ENCODE measurements at regions not wholly inside any gene's neighbourhood (a gene's known extent, or its start where the extent isn't known, plus 50 kb on each side); places are given as distances from the start of the nearest gene placed in this dataset.

- CTCF ChIA-PET (ENCODE audit: low intra/inter-chr PET ratio, low total read pairs): no interaction called here
- no peak overlapping the region for H3K4me3 ChIP-seq (replicated peaks in 1 of 3; ENCODE audit: insufficient read depth in 1 of 3, low read depth in 2 of 3, low read length in 3 of 3)
- no TSS peak for BruUV-seq (replicated peaks)
- in situ Hi-C loops (cut with HindIII; ENCODE audit: extremely low pct_ligation_motif_present, low pct_unique_long_range_greater_than_20kb): no loop called here
- TF ChIP-seq DR1 (CRISPR knock-in tag; IDR thresholded peaks at IDR 0.05): no peak
- no peak for TF ChIP-seq SP1 (IDR thresholded peaks at IDR 0.05)
- TF ChIP-seq SP1 (CRISPR knock-in tag; IDR thresholded peaks at IDR 0.05): no peak
- TF ChIP-seq NR2F1 (CRISPR knock-in tag; IDR thresholded peaks at IDR 0.05): no peak
- TF ChIP-seq ZNF652 (CRISPR knock-in tag; IDR thresholded peaks at IDR 0.05; ENCODE audit: borderline replicate concordance, low read depth): no peak
- no peak for TF ChIP-seq ZNF574 (CRISPR knock-in tag; IDR thresholded peaks at IDR 0.05)
- TF ChIP-seq ZBTB25 (CRISPR knock-in tag; IDR thresholded peaks at IDR 0.05): no peak
- TF ChIP-seq ONECUT2 (CRISPR knock-in tag; IDR thresholded peaks at IDR 0.05): no peak
- TF ChIP-seq CENPBD1 (CRISPR knock-in tag; IDR thresholded peaks at IDR 0.05; ENCODE audit: borderline replicate concordance, low read depth): no peak
- no peak for TF ChIP-seq TEF (CRISPR knock-in tag; IDR thresholded peaks at IDR 0.05)
- no peak for TF ChIP-seq ZNF329 (CRISPR knock-in tag; IDR thresholded peaks at IDR 0.05; ENCODE audit: low read depth)
- no peak for TF ChIP-seq ZBED4 (CRISPR knock-in tag; IDR thresholded peaks at IDR 0.05; ENCODE audit: borderline replicate concordance)
- DNase-seq (ENCODE audit: low spot score) (no peak), ATAC-seq (no peak), FAIRE-seq (no peak)
- 16% methylated on average over 4 of the region's 4 CpGs for WGBS (ENCODE audit: low lambda C conversion rate)
- no peaks in the 10 kb centered on the region for H4K20me1 ChIP-seq (ENCODE audit: insufficient read depth, low read length)
- intact Hi-C loops (cut with micrococcal nuclease; ENCODE audit: unreplicated experiment): no loop called here
- H3K9me3 ChIP-seq (ENCODE audit: low read length): peaks cover 13% of the 10 kb centered on the region; the same call in 1 of the 2 replicates
- H3K79me2 ChIP-seq (ENCODE audit: insufficient read depth, low read length): no peaks in the 10 kb centered on the region
- no peak overlapping the region for H3K27ac ChIP-seq (ENCODE audit: extremely low read length, insufficient read depth, low read length)
- no peak overlapping the region for H3K4me2 ChIP-seq (ENCODE audit: low read depth, low read length)
- H3K27me3 ChIP-seq (ENCODE audit: control insufficient read depth in 1 of 2, insufficient read depth in 2 of 2, low read length in 2 of 2): no peaks in the 10 kb centered on the region
- no peak overlapping the region for H2AFZ ChIP-seq (ENCODE audit: low read length)
- POLR2A ChIA-PET: no interaction called here
- H3K4me1 ChIP-seq (ENCODE audit: insufficient read depth, low read length): no peaks in the 10 kb centered on the region
- H3K36me3 ChIP-seq (replicated peaks in 1 of 2; ENCODE audit: control insufficient read depth in 1 of 2, insufficient read depth in 2 of 2, low read length in 2 of 2): no peaks in the 10 kb centered on the region
- no peak overlapping the region for H3K9ac ChIP-seq (ENCODE audit: insufficient read depth, low read depth, low read length)
Measured at GRCh38 chr1:81598623-81599022, 202.1 kb upstream of the ADGRL2 start.

Data from HepG2 (cell line).